ENCODE measurements at regions not wholly inside any gene's neighbourhood (a gene's known extent, or its start where the extent isn't known, plus 50 kb on each side); places are given as distances from the start of the nearest gene placed in this dataset.

DNA sequence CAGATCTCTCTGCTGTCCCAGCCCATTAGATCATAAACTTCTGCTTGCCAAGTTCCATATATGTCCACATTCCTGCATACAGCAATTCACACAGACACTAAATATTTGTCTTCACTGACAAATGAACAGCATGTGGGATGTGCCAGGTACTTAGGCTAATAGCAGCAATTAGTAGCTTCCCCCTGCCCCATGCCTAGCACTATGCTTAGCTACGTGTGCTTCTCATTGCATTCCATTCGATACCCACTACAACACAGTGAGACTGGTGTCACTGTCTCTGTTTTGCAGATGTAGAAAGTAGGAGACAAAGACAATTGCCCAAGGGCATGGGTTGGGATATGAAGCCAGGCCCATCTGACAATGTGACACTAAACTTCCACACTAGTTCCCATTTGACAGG is 308.4 kb downstream of the BCL11B start:
- H3K9me3 ChIP-seq (ENCODE audit: control insufficient read depth in 2 of 2, insufficient read depth in 1 of 2, low read depth in 1 of 2, low read length in 1 of 2) = no peaks in the 10 kb centered on the region
- 64 to 73% (median 70%) methylated on average over 2 of the region's 2 CpGs for WGBS, 3 donors
- H3K36me3 ChIP-seq (ENCODE audit: control insufficient read depth in 3 of 3, insufficient read depth in 2 of 3, low read depth in 1 of 3, low read length in 3 of 3) = no peaks in the 10 kb centered on the region
- no peak overlapping the region for H3K27ac ChIP-seq (ENCODE audit: low read depth in 1 of 3, low read length in 2 of 3)
- no peak for FAIRE-seq
- H3K27me3 ChIP-seq (ENCODE audit: control insufficient read depth in 3 of 3, insufficient read depth in 3 of 3, low read length in 3 of 3) = peaks cover 0 to 2% (median 0%) of the 10 kb centered on the region in 3 donors
- H3K4me1 ChIP-seq (ENCODE audit: control insufficient read depth in 3 of 3, insufficient read depth in 2 of 3, low read depth in 1 of 3, low read length in 2 of 3) = no peaks in the 10 kb centered on the region
- DNase-seq = no peak
- H3K4me3 ChIP-seq (ENCODE audit: low read depth in 1 of 3, low read length in 3 of 3) = no peak overlapping the region

DNA sequence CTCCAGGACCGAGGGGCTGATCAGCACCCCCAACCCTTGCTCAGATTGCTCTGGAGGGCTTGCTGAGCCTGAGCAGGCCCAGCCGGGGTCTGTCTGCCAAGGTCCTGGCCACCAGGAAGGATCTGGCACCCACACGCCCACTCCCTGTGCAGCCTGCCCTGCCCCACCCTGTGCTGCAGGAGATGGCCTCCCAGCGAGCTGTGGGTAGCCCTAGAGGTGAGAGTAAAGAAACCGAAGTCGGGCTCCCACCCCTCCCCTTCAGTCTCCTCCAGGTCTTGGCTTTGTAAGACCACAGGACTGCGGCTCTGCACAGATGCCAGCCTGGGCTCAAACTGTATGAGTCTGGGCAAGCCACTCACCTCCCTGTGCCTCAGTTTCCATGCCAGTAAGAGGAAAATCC is 307.8 kb downstream of the BCL11B start:
- H3K9me3 ChIP-seq (ENCODE audit: control insufficient read depth in 2 of 2, insufficient read depth in 1 of 2, low read depth in 1 of 2, low read length in 1 of 2) = no peaks in the 10 kb centered on the region
- no peaks in the 10 kb centered on the region for H3K4me1 ChIP-seq (ENCODE audit: control insufficient read depth in 3 of 3, insufficient read depth in 2 of 3, low read depth in 1 of 3, low read length in 2 of 3)
- H3K4me3 ChIP-seq (ENCODE audit: low read depth in 1 of 3, low read length in 3 of 3) = no peak overlapping the region
- H3K27me3 ChIP-seq (ENCODE audit: control insufficient read depth in 3 of 3, insufficient read depth in 3 of 3, low read length in 3 of 3) = peaks cover 0 to 2% (median 0%) of the 10 kb centered on the region in 3 donors
- H3K36me3 ChIP-seq (ENCODE audit: control insufficient read depth in 3 of 3, insufficient read depth in 2 of 3, low read depth in 1 of 3, low read length in 3 of 3) = no peaks in the 10 kb centered on the region
- FAIRE-seq (no peak), DNase-seq (no peak)
- H3K27ac ChIP-seq (ENCODE audit: low read depth in 1 of 3, low read length in 2 of 3) = no peak overlapping the region
- WGBS, 3 donors = 24 to 49% (median 37%) methylated on average over 7 of the region's 7 CpGs

DNA sequence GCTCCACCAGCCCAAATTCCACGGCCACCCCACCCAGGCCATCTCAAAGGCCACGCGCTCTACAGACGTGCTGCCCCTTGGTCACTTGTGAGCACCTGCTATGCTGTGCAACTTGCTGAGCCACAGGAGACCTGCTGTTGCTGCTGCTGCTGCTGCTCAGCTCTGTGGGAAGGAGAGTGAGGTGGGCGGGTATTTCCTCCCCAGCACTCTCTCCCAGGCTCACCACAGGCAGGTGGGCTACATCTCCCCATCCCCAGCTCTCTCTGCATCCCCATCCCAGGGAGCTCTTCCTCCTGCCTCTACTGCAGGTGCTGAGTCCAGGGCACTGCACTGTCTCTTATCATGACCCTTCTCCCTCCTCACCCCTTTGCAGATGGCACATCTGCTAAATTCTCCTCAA is 306.9 kb downstream of the BCL11B start:
- H3K9me3 ChIP-seq (ENCODE audit: control insufficient read depth in 2 of 2, insufficient read depth in 1 of 2, low read depth in 1 of 2, low read length in 1 of 2) = no peaks in the 10 kb centered on the region
- no peak overlapping the region for H3K27ac ChIP-seq (ENCODE audit: low read depth in 1 of 3, low read length in 2 of 3)
- peaks cover 0 to 2% (median 0%) of the 10 kb centered on the region in 3 donors for H3K27me3 ChIP-seq (ENCODE audit: control insufficient read depth in 3 of 3, insufficient read depth in 3 of 3, low read length in 3 of 3)
- H3K4me1 ChIP-seq (ENCODE audit: control insufficient read depth in 3 of 3, insufficient read depth in 2 of 3, low read depth in 1 of 3, low read length in 2 of 3) = no peaks in the 10 kb centered on the region
- no peak for DNase-seq
- WGBS, 3 donors = 71 to 73% (median 73%) methylated on average over 5 of the region's 5 CpGs
- no peak for FAIRE-seq
- H3K36me3 ChIP-seq (ENCODE audit: control insufficient read depth in 3 of 3, insufficient read depth in 2 of 3, low read depth in 1 of 3, low read length in 3 of 3) = no peaks in the 10 kb centered on the region
- H3K4me3 ChIP-seq (ENCODE audit: low read depth in 1 of 3, low read length in 3 of 3) = no peak overlapping the region

DNA sequence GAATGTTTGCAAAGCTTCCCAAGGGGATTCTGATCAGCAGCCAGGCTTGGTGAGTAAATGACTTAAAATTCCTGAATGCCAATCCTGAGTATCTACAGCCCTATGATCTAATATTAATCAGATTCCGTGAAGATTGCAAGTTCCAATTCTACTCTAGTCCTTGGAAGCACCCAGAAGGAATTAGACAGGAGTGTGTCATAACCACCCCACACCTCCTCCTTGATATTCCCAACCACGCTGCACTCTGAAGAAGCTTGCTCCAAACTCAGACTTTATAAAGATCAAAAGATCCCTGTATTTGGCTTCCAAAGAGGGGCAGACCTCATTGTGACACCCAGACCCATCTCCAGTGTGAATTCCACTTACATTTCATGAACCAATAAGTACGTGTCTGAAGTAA is 306.0 kb downstream of the BCL11B start:
- WGBS, 3 donors = 77 to 87% (median 84%) methylated on average over 3 of the region's 3 CpGs
- no peaks in the 10 kb centered on the region for H3K36me3 ChIP-seq (ENCODE audit: control insufficient read depth in 3 of 3, insufficient read depth in 2 of 3, low read depth in 1 of 3, low read length in 3 of 3)
- no peak for FAIRE-seq

DNA sequence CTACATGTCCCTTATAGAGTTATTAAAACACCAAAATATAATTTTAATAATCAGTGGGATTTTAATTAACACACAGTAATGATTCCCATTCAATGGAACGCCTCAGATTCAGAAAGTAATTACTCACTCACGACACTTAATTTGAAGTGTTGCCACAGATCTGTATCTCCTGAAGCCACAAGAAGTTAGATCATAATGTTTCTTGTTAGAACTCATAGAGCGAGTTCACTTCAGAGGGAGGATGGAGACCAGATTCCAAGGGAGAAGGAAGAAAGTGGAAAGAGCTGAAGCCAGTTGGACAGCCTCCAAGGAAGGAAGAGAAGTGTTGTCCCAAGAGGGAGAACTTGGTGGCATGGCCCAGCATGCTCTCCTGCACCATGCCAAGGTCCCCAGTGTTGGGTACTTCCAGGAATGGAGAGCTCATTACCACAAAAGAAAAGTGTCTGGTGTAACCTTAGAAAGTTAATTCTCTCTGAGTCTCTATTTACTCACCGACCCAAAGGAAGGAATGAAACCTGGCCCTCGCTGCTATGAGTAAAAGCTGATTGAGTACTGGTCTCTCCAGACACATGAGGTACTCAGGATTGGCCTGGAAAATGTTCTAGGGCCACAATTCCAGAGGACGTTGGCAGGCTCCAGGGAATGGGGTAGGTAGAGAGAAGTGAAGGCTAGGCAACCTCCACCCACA is 305.4 kb downstream of the BCL11B start:
- peaks cover 0 to 2% (median 0%) of the 10 kb centered on the region in 3 donors for H3K27me3 ChIP-seq (ENCODE audit: control insufficient read depth in 3 of 3, insufficient read depth in 3 of 3, low read length in 3 of 3)
- no peak for FAIRE-seq
- 79 to 83% (median 79%) methylated on average over 6 of the region's 6 CpGs for WGBS, 3 donors
- no peaks in the 10 kb centered on the region for H3K9me3 ChIP-seq (ENCODE audit: control insufficient read depth in 2 of 2, insufficient read depth in 1 of 2, low read depth in 1 of 2, low read length in 1 of 2)
- no peak for DNase-seq
- H3K27ac ChIP-seq (ENCODE audit: low read depth in 1 of 3, low read length in 2 of 3) = no peak overlapping the region
- H3K4me3 ChIP-seq (ENCODE audit: low read depth in 1 of 3, low read length in 3 of 3) = no peak overlapping the region
- H3K4me1 ChIP-seq (ENCODE audit: control insufficient read depth in 3 of 3, insufficient read depth in 2 of 3, low read depth in 1 of 3, low read length in 2 of 3) = no peaks in the 10 kb centered on the region
- no peaks in the 10 kb centered on the region for H3K36me3 ChIP-seq (ENCODE audit: control insufficient read depth in 3 of 3, insufficient read depth in 2 of 3, low read depth in 1 of 3, low read length in 3 of 3)

More for the DNA sequence above, 306.0 kb downstream of the BCL11B start:
- DNase-seq = no peak
- H3K27ac ChIP-seq (ENCODE audit: low read depth in 1 of 3, low read length in 2 of 3) = no peak overlapping the region
- no peaks in the 10 kb centered on the region for H3K4me1 ChIP-seq (ENCODE audit: control insufficient read depth in 3 of 3, insufficient read depth in 2 of 3, low read depth in 1 of 3, low read length in 2 of 3)
- no peaks in the 10 kb centered on the region for H3K9me3 ChIP-seq (ENCODE audit: control insufficient read depth in 2 of 2, insufficient read depth in 1 of 2, low read depth in 1 of 2, low read length in 1 of 2)
- H3K4me3 ChIP-seq (ENCODE audit: low read depth in 1 of 3, low read length in 3 of 3) = no peak overlapping the region
- peaks cover 0 to 2% (median 0%) of the 10 kb centered on the region in 3 donors for H3K27me3 ChIP-seq (ENCODE audit: control insufficient read depth in 3 of 3, insufficient read depth in 3 of 3, low read length in 3 of 3)

DNA sequence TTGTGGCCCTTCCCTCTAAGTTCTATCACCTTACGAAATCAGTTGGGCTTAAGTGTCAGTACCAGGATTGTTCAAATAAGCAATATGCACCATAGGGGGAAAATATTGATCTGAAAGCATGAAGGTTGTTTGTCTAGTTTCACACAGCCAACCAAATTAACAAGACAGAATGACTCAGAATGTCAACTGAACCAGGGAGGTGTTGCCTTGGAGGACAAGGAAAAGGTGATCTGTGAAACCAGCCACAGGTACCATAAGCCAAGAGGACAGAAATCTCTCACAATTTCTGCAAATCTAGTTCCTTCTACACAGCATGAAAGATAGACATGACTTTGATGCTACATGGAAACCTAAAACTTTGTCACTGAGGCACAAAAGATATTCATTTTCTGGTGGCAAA is 297.9 kb downstream of the BCL11B start:
- Histone ChIP-seq H3K27ac (ENCODE audit: low read depth in 1 of 3, low read length in 2 of 3) (no peak overlapping the region), H3K4me1 (ENCODE audit: control insufficient read depth in 3 of 3, insufficient read depth in 2 of 3, low read depth in 1 of 3, low read length in 2 of 3) (no peaks in the 10 kb centered on the region), H3K27me3 (ENCODE audit: control insufficient read depth in 3 of 3, insufficient read depth in 3 of 3, low read length in 3 of 3) (no peaks in the 10 kb centered on the region), H3K4me3 (ENCODE audit: low read depth in 1 of 3, low read length in 3 of 3) (no peak overlapping the region), H3K36me3 (ENCODE audit: control insufficient read depth in 3 of 3, insufficient read depth in 2 of 3, low read depth in 1 of 3, low read length in 3 of 3) (no peaks in the 10 kb centered on the region), H3K9me3 (ENCODE audit: control insufficient read depth in 2 of 2, insufficient read depth in 1 of 2, low read depth in 1 of 2, low read length in 1 of 2) (no peaks in the 10 kb centered on the region)
- DNase-seq (no peak), FAIRE-seq (no peak)
- WGBS, 3 donors = 80 to 85% (median 85%) methylated on average over 1 of the region's 1 CpG

DNA sequence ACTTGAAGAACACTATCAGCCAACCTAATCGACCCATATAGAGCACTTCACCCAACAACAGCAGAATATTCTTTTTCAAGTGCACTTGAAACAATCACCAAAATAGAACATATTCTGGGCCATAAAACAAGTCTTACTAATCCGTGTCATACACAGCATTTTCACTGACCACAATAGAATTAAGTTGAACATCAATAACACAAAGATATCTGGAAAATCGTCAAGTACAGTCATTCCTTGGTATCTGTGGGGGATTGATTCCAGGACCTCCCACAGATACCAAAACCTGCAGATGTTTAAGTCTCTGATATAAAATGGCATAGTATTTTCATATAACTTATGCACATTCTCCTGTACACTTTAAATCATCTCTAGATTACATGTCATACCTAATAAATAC is 295.7 kb downstream of the BCL11B start:
- no peak overlapping the region for H3K4me3 ChIP-seq (ENCODE audit: low read depth in 1 of 3, low read length in 3 of 3)
- no peak for DNase-seq
- peaks cover 0 to 3% of the 10 kb centered on the region in 2 donors for H3K9me3 ChIP-seq (ENCODE audit: control insufficient read depth in 2 of 2, insufficient read depth in 1 of 2, low read depth in 1 of 2, low read length in 1 of 2)
- H3K27ac ChIP-seq (ENCODE audit: low read depth in 1 of 3, low read length in 2 of 3) = no peak overlapping the region
- no peaks in the 10 kb centered on the region for H3K27me3 ChIP-seq (ENCODE audit: control insufficient read depth in 3 of 3, insufficient read depth in 3 of 3, low read length in 3 of 3)
- WGBS, 3 donors = 60 to 76% (median 70%) methylated on average over 3 of the region's 3 CpGs
- FAIRE-seq = no peak
- H3K36me3 ChIP-seq (ENCODE audit: control insufficient read depth in 3 of 3, insufficient read depth in 2 of 3, low read depth in 1 of 3, low read length in 3 of 3) = no peaks in the 10 kb centered on the region
- H3K4me1 ChIP-seq (ENCODE audit: control insufficient read depth in 3 of 3, insufficient read depth in 2 of 3, low read depth in 1 of 3, low read length in 2 of 3) = no peaks in the 10 kb centered on the region

DNA sequence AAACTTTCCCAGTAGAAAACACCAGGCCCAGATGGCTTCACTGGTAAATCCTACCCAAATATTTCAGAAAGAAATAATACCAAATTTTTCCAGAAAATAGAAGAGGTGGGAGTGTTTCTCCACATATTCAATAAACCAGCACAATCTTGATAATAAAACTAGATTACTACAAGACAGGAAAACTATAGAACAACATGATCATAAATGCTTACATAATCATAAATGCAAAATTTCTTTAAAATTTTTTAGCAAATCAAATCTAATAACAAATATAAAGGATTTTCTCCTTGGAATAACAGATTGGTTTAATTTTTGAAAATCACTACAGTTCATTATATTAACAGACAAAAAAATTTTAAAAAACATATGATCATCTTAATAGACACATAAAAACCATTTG is 294.5 kb downstream of the BCL11B start:
- Histone ChIP-seq H3K27me3 (ENCODE audit: control insufficient read depth in 3 of 3, insufficient read depth in 3 of 3, low read length in 3 of 3) (no peaks in the 10 kb centered on the region), H3K36me3 (ENCODE audit: control insufficient read depth in 3 of 3, insufficient read depth in 2 of 3, low read depth in 1 of 3, low read length in 3 of 3) (no peaks in the 10 kb centered on the region), H3K27ac (ENCODE audit: low read depth in 1 of 3, low read length in 2 of 3) (no peak overlapping the region), H3K9me3 (ENCODE audit: control insufficient read depth in 2 of 2, insufficient read depth in 1 of 2, low read depth in 1 of 2, low read length in 1 of 2) (peaks cover 0 to 3% of the 10 kb centered on the region in 2 donors), H3K4me3 (ENCODE audit: low read depth in 1 of 3, low read length in 3 of 3) (no peak overlapping the region), H3K4me1 (ENCODE audit: control insufficient read depth in 3 of 3, insufficient read depth in 2 of 3, low read depth in 1 of 3, low read length in 2 of 3) (no peaks in the 10 kb centered on the region)
- DNase-seq = no peak
- no peak for FAIRE-seq

DNA sequence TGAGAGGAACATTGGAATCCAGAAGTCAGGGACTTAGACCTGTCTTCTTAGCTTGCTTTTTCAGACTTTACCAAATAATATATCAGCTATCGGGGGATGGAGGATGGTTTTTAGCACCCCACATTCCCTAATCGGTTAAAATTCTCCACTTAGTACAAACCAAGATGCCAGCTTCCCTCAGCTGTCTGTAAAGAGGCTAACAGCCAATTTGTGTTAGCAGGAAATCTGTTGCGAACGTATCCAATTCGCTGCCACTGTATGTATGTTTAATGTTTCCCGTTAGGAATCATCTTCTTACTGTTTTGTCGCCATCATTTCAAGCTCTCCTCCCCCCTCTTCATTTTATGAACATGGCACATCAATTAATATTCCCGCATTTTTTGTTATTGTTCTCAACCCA is 289.0 kb downstream of the BCL11B start:
- FAIRE-seq (no peak), DNase-seq (no peak)
- Histone ChIP-seq H3K9me3 (ENCODE audit: control insufficient read depth in 2 of 2, insufficient read depth in 1 of 2, low read depth in 1 of 2, low read length in 1 of 2) (peaks cover 0 to 3% of the 10 kb centered on the region in 2 donors), H3K4me1 (ENCODE audit: control insufficient read depth in 3 of 3, insufficient read depth in 2 of 3, low read depth in 1 of 3, low read length in 2 of 3) (no peaks in the 10 kb centered on the region), H3K36me3 (ENCODE audit: control insufficient read depth in 3 of 3, insufficient read depth in 2 of 3, low read depth in 1 of 3, low read length in 3 of 3) (no peaks in the 10 kb centered on the region), H3K4me3 (ENCODE audit: low read depth in 1 of 3, low read length in 3 of 3) (no peak overlapping the region), H3K27me3 (ENCODE audit: control insufficient read depth in 3 of 3, insufficient read depth in 3 of 3, low read length in 3 of 3) (no peaks in the 10 kb centered on the region), H3K27ac (ENCODE audit: low read depth in 1 of 3, low read length in 2 of 3) (no peak overlapping the region)
- 76 to 94% (median 86%) methylated on average over 8 of the region's 8 CpGs for WGBS, 3 donors
